Liver (tissue), 8 donors: ENCODE measurements at regions not wholly inside any gene's neighbourhood (a gene's known extent, or its start where the extent isn't known, plus 50 kb on each side); places are given as distances from the start of the nearest gene placed in this dataset.

Experiments
- DNase-seq: peaks from one replicate; pipeline ENCODE4 v3.0.0-alpha.2; 2017; ENCODE audit warnings: low spot score
- H3K27ac ChIP-seq, 2 donors: one replicate each; pipeline ENCODE4 v1.7.0; 2013; ENCODE audit warnings: inconsistent platforms in 2 of 2, low read length in 2 of 2, control low read depth in 1 of 2, low read depth in 1 of 2, mild to moderate bottlenecking in 1 of 2
- H3K27me3 ChIP-seq, 4 donors: one replicate each; pipeline versions ENCODE4 v1.6.1 to v1.7.0; 2013; ENCODE audit warnings: low read length in 3 of 4, inconsistent platforms in 1 of 4, mild to moderate bottlenecking in 1 of 4, moderate library complexity in 1 of 4; ENCODE audit not compliant: control insufficient read depth in 4 of 4, insufficient read depth in 4 of 4
- H3K36me3 ChIP-seq, 4 donors: one replicate each; pipeline versions ENCODE4 v1.6.1 to v1.7.0; 2013; ENCODE audit warnings: low read length in 3 of 4, mild to moderate bottlenecking in 3 of 4, low read depth in 1 of 4, moderate library complexity in 1 of 4; ENCODE audit not compliant: control insufficient read depth in 4 of 4, insufficient read depth in 3 of 4
- H3K4me1 ChIP-seq, 4 donors: one replicate each; pipeline versions ENCODE4 v1.6.1 to v1.7.0; 2013; ENCODE audit warnings: low read length in 3 of 4, mild to moderate bottlenecking in 3 of 4, moderate library complexity in 1 of 4; ENCODE audit not compliant: control insufficient read depth in 4 of 4, insufficient read depth in 4 of 4
- H3K4me3 ChIP-seq, 3 donors: one replicate each; pipeline versions ENCODE4 v1.6.1 to v1.7.0; 2013; ENCODE audit warnings: low read length in 3 of 3, control low read depth in 1 of 3, low read depth in 1 of 3, mild to moderate bottlenecking in 1 of 3
- H3K9ac ChIP-seq, 2 donors: one replicate each; pipeline ENCODE4 v1.7.0; 2013; ENCODE audit warnings: low read length in 2 of 2, mild to moderate bottlenecking in 2 of 2, moderate library complexity in 2 of 2, control low read depth in 1 of 2, low read depth in 1 of 2
- H3K9me3 ChIP-seq, 4 donors: one replicate each; pipeline versions ENCODE4 v1.6.1 to v1.7.0; 2013; ENCODE audit warnings: low read length in 3 of 4; ENCODE audit not compliant: control insufficient read depth in 4 of 4
- CTCF ChIP-seq: fragments of 150-350 bp; IDR thresholded peaks from 2 replicates; pipeline ENCODE4 v1.5.1; 2017; ENCODE audit warnings: improper control_type of control experiment, low read depth, low read length; ENCODE audit not compliant: missing input control
- FOXA1 ChIP-seq: IDR thresholded peaks from 2 replicates; pipeline ENCODE4 v1.6.1; 2016; ENCODE audit warnings: antibody characterized with exemption
- FOXA2 ChIP-seq: IDR thresholded peaks from 2 replicates; pipeline ENCODE4 v1.6.1; 2016; ENCODE audit warnings: antibody characterized with exemption
- GABPA ChIP-seq, 2 donors: IDR thresholded peaks in 1 of 2; conservative IDR thresholded peaks in 1 of 2; 2 replicates each; pipeline ENCODE4 v1.6.1; 2016; ENCODE audit warnings: antibody characterized with exemption in 2 of 2, mild to moderate bottlenecking in 1 of 2, moderate library complexity in 1 of 2
- HNF4A ChIP-seq, 2 donors: conservative IDR thresholded peaks; 2 replicates each; pipeline ENCODE4 v1.6.1; 2016; ENCODE audit warnings: antibody characterized with exemption in 2 of 2, mild to moderate bottlenecking in 2 of 2
- HNF4G ChIP-seq: IDR thresholded peaks from 2 replicates; pipeline ENCODE4 v1.6.1; 2016; ENCODE audit warnings: antibody characterized with exemption
- JUND ChIP-seq, 2 donors: IDR thresholded peaks; 2 replicates each; pipeline ENCODE4 v1.6.1; 2016; ENCODE audit warnings: antibody characterized with exemption in 2 of 2
- MAX ChIP-seq: IDR thresholded peaks from 2 replicates; pipeline ENCODE4 v1.6.1; 2016; ENCODE audit warnings: antibody characterized with exemption
- NR2F2 ChIP-seq: IDR thresholded peaks from 2 replicates; pipeline ENCODE4 v1.6.1; 2016; ENCODE audit warnings: antibody characterized with exemption
- RAD21 ChIP-seq, 2 donors: IDR thresholded peaks; 2 replicates each; pipeline ENCODE4 v1.6.1; 2016; ENCODE audit warnings: antibody characterized with exemption in 2 of 2, mild to moderate bottlenecking in 2 of 2
- REST ChIP-seq: IDR thresholded peaks from 2 replicates; pipeline ENCODE4 v1.6.1; 2016; ENCODE audit warnings: antibody characterized with exemption, mild to moderate bottlenecking
- RXRA ChIP-seq, 2 donors: IDR thresholded peaks; 2 replicates each; pipeline ENCODE4 v1.6.1; 2017 to 2018; ENCODE audit warnings: antibody characterized with exemption in 2 of 2, mild to moderate bottlenecking in 1 of 2
- SP1 ChIP-seq: IDR thresholded peaks from 2 replicates; pipeline ENCODE4 v1.6.1; 2018; ENCODE audit warnings: antibody characterized with exemption, mild to moderate bottlenecking
- TAF1 ChIP-seq: conservative IDR thresholded peaks from 2 replicates; pipeline ENCODE4 v1.6.1; 2016; ENCODE audit warnings: antibody characterized with exemption, mild to moderate bottlenecking
- YY1 ChIP-seq: IDR thresholded peaks from 2 replicates; pipeline ENCODE4 v1.6.1; 2016; ENCODE audit warnings: antibody characterized with exemption, mild to moderate bottlenecking
- WGBS: extraction: QIAGEN DNeasy Blood & Tissue Kit; methylation state at CpG from one replicate; pipeline ENCODE4 v1.1.7; 2013; 5-methylcytosine and 5-hydroxymethylcytosine counted together
- TF ChIP-seq, protein P1 (sequence below): IDR thresholded peaks from 2 replicates; pipeline ENCODE4 v1.6.1; 2016; ENCODE audit warnings: antibody characterized with exemption
- TF ChIP-seq, protein P2 (sequence below): IDR thresholded peaks from 2 replicates; pipeline ENCODE4 v1.6.1; 2016; ENCODE audit warnings: antibody characterized with exemption
- donor health status: healthy.
- donor health status: healthy.
- donor health status: healthy.
- donor health status: healthy.
- donor health status: healthy.

DNA sequence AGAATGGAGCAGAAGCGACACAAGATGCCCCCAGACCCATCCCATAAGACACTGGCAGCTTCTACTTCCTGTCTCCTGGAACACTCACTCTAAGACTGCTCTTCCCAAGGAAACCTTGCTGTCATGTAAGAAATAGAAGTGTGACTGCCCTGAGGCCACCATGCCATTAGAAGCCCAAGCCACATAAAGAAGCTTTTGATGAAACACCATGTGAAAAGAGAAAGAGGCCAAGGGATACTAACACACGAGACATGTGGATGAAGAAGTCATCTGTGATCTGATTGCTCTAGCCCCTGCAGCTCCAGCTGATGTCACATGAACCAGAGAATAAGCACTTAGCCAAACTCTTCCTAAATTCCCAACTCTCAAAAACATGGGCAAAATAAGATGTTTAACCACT lies 117.9 kb upstream of the PCSK2 start:
- H3K4me1 ChIP-seq, result no peaks in the 10 kb centered on the region
- no peak overlapping the region for H3K9ac ChIP-seq
- no peak for DNase-seq
- no peak overlapping the region for H3K27ac ChIP-seq
- no peak overlapping the region for H3K4me3 ChIP-seq
- peaks cover 0 to 4% (median 0%) of the 10 kb centered on the region in 4 donors for H3K27me3 ChIP-seq
- H3K9me3 ChIP-seq, result peaks cover 0 to 4% (median 1%) of the 10 kb centered on the region in 4 donors
- WGBS, result 53% methylated on average over 2 of the region's 2 CpGs
- H3K36me3 ChIP-seq, result no peaks in the 10 kb centered on the region
- no peak for TF ChIP-seq FOXA1
- TF ChIP-seq HNF4A (conservative IDR thresholded peaks at IDR 0.05), result no peak
- TF ChIP-seq, protein P1, sequence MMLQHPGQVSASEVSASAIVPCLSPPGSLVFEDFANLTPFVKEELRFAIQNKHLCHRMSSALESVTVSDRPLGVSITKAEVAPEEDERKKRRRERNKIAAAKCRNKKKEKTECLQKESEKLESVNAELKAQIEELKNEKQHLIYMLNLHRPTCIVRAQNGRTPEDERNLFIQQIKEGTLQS, result no peak
- no peak for TF ChIP-seq GABPA (IDR thresholded peaks at IDR 0.05 in 1 of 2, conservative IDR thresholded peaks at IDR 0.05 in 1 of 2)
- no peak for TF ChIP-seq CTCF
- TF ChIP-seq REST, result no peak
- no peak for TF ChIP-seq RAD21 (IDR thresholded peaks at IDR 0.05)
- no peak for TF ChIP-seq MAX
- no peak for TF ChIP-seq RXRA (IDR thresholded peaks at IDR 0.05)
- no peak for TF ChIP-seq SP1
- TF ChIP-seq HNF4G, result no peak
- TF ChIP-seq NR2F2, result no peak
- no peak for TF ChIP-seq YY1
- no peak for TF ChIP-seq JUND (IDR thresholded peaks at IDR 0.05)
- no peak for TF ChIP-seq FOXA2
- TF ChIP-seq TAF1, result no peak
- TF ChIP-seq, protein P2, sequence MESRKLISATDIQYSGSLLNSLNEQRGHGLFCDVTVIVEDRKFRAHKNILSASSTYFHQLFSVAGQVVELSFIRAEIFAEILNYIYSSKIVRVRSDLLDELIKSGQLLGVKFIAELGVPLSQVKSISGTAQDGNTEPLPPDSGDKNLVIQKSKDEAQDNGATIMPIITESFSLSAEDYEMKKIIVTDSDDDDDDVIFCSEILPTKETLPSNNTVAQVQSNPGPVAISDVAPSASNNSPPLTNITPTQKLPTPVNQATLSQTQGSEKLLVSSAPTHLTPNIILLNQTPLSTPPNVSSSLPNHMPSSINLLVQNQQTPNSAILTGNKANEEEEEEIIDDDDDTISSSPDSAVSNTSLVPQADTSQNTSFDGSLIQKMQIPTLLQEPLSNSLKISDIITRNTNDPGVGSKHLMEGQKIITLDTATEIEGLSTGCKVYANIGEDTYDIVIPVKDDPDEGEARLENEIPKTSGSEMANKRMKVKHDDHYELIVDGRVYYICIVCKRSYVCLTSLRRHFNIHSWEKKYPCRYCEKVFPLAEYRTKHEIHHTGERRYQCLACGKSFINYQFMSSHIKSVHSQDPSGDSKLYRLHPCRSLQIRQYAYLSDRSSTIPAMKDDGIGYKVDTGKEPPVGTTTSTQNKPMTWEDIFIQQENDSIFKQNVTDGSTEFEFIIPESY, result no peak

GRCh38 chr20:17109307-17109706 lies 117.5 kb upstream of the PCSK2 start:
- WGBS, result 43% methylated on average over 2 of the region's 2 CpGs
- TF ChIP-seq HNF4A (conservative IDR thresholded peaks at IDR 0.05), result no peak
- Histone ChIP-seq H3K9me3 (peaks cover 0 to 4% (median 1%) of the 10 kb centered on the region in 4 donors), H3K27ac (no peak overlapping the region), H3K4me3 (no peak overlapping the region), H3K9ac (no peak overlapping the region), H3K27me3 (peaks cover 0 to 4% (median 0%) of the 10 kb centered on the region in 4 donors), H3K36me3 (no peaks in the 10 kb centered on the region), H3K4me1 (no peaks in the 10 kb centered on the region)
- DNase-seq, result no peak
